Stimulated activated CD4-positive, alpha-beta T cell treated with anti-CD3 and anti-CD28 coated beads, TNF-alpha, amount 100 ng/mL, for 24 hours (primary cell): ENCODE measurements at regions not wholly inside any gene's neighbourhood (a gene's known extent, or its start where the extent isn't known, plus 50 kb on each side); places are given as distances from the start of the nearest gene placed in this dataset.
"Not testable (repeated sequence)": the region's sequence is repeated elsewhere in the genome, so short reads cannot be mapped to it uniquely, and the experiment has no call there.

ENCODE experiments used
- DNase-seq, 3 experiments: peaks; one replicate each; pipeline ENCODE4 v3.0.0-alpha.2; 2020; ENCODE audit warnings: low read depth in 3 of 3

GRCh38 chr18:70822691-70823090 lies 533.8 kb downstream of the SOCS6 start:
- no peak for DNase-seq

GRCh38 chr18:70822117-70822516 lies 533.3 kb downstream of the SOCS6 start:
- no peak for DNase-seq

GRCh38 chr18:70808481-70809056 lies 519.7 kb downstream of the SOCS6 start:
- DNase-seq = no peak

GRCh38 chr18:70781860-70782453 lies 493.1 kb downstream of the SOCS6 start:
- DNase-seq = peak; percentile 32 to 54 (median 50)

GRCh38 chr18:70766254-70766653 lies 477.4 kb downstream of the SOCS6 start:
- DNase-seq = not testable (repeated sequence)

GRCh38 chr18:70762812-70763211 lies 474.0 kb downstream of the SOCS6 start:
- no peak for DNase-seq

GRCh38 chr18:70758780-70759179 lies 469.9 kb downstream of the SOCS6 start:
- no peak for DNase-seq

GRCh38 chr18:70754486-70754885 lies 465.6 kb downstream of the SOCS6 start:
- DNase-seq = no peak

GRCh38 chr18:70732916-70733315 lies 444.1 kb downstream of the SOCS6 start:
- DNase-seq = no peak

GRCh38 chr18:70732188-70732587 lies 443.3 kb downstream of the SOCS6 start:
- DNase-seq = no peak

GRCh38 chr18:70720607-70721006 lies 431.8 kb downstream of the SOCS6 start:
- DNase-seq = no peak

GRCh38 chr18:70709720-70710119 lies 420.9 kb downstream of the SOCS6 start:
- DNase-seq = no peak

GRCh38 chr18:70709144-70709543 lies 420.3 kb downstream of the SOCS6 start:
- DNase-seq = no peak

GRCh38 chr18:70705831-70706416 lies 417.1 kb downstream of the SOCS6 start:
- no peak for DNase-seq

GRCh38 chr18:70700496-70700895 lies 411.7 kb downstream of the SOCS6 start:
- DNase-seq = no peak

- DNase-seq = no peak
Observed at GRCh38 chr18:70698574-70698973, 409.7 kb downstream of the SOCS6 start.

- DNase-seq = no peak
Observed at GRCh38 chr18:70693246-70693645, 404.4 kb downstream of the SOCS6 start.

- DNase-seq = not testable (repeated sequence)
Observed at GRCh38 chr18:70689765-70690164, 400.9 kb downstream of the SOCS6 start.

GRCh38 chr18:70688286-70688685 lies 399.4 kb downstream of the SOCS6 start:
- DNase-seq = no peak

- DNase-seq = no peak
Observed at GRCh38 chr18:70684821-70685220, 396.0 kb downstream of the SOCS6 start.

- no peak for DNase-seq
Observed at GRCh38 chr18:70683263-70683662, 394.4 kb downstream of the SOCS6 start.

GRCh38 chr18:70674896-70675295 lies 386.1 kb downstream of the SOCS6 start:
- DNase-seq = no peak

- no peak for DNase-seq
Observed at GRCh38 chr18:70673831-70674230, 385.0 kb downstream of the SOCS6 start.

- no peak for DNase-seq
Observed at GRCh38 chr18:70672581-70672980, 383.7 kb downstream of the SOCS6 start.
